Heart left ventricle (tissue), 16 donors: ENCODE measurements at regions not wholly inside any gene's neighbourhood (a gene's known extent, or its start where the extent isn't known, plus 50 kb on each side); places are given as distances from the start of the nearest gene placed in this dataset.
"Not testable (repeated sequence)": the region's sequence is repeated elsewhere in the genome, so short reads cannot be mapped to it uniquely, and the experiment has no call there.

ENCODE experiments used
- ATAC-seq, 4 donors: fragments of 200-7000 bp; cut with Tn5 transposase; one replicate each; pipeline ENCODE4 v1.9.1; 2020 to 2022; ENCODE audit warnings: moderate library complexity in 4 of 4, mild to moderate bottlenecking in 3 of 4, moderate number of reproducible peaks in 1 of 4
- DNase-seq, 5 donors: peaks; one replicate each; pipeline ENCODE4 v3.0.0-alpha.2; 2020
- H3K27ac ChIP-seq, 12 donors: fragments of 200-600 bp; sonication (generic) in 4 of 12; one replicate each; pipeline versions ENCODE4 v1.5.0 to v1.8.0; 2016 to 2022; ENCODE audit warnings: mild to moderate bottlenecking in 2 of 12
- H3K27me3 ChIP-seq, 9 donors: fragments of 200-600 bp; sonication (generic) in 2 of 9; one replicate each; pipeline versions ENCODE4 v1.5.1 to v1.8.0; 2016 to 2022; ENCODE audit warnings: mild to moderate bottlenecking in 3 of 9
- H3K36me3 ChIP-seq, 9 donors: fragments of 200-600 bp; sonication (generic) in 2 of 9; one replicate each; pipeline versions ENCODE4 v1.5.0 to v1.8.0; 2018 to 2022; ENCODE audit warnings: mild to moderate bottlenecking in 2 of 9
- H3K4me1 ChIP-seq, 12 donors: fragments of 200-600 bp; sonication (generic) in 4 of 12; one replicate each; pipeline versions ENCODE4 v1.5.0 to v1.8.0; 2016 to 2022; ENCODE audit warnings: mild to moderate bottlenecking in 3 of 12
- H3K4me3 ChIP-seq, 12 donors: fragments of 200-600 bp; sonication (generic) in 4 of 12; one replicate each; pipeline versions ENCODE4 v1.5.0 to v1.8.0; 2017 to 2022; ENCODE audit warnings: mild to moderate bottlenecking in 9 of 12, moderate library complexity in 4 of 12
- H3K9me3 ChIP-seq, 12 donors: fragments of 200-600 bp; sonication (generic) in 4 of 12; one replicate each; pipeline versions ENCODE4 v1.5.0 to v1.8.0; 2016 to 2022; ENCODE audit warnings: mild to moderate bottlenecking in 1 of 12
- POLR2A ChIP-seq, 2 donors: fragments of 450-650 bp; IDR thresholded peaks; one replicate each; pipeline ENCODE4 v1.6.1; 2017; ENCODE audit warnings: antibody characterized with exemption in 2 of 2, mild to moderate bottlenecking in 2 of 2, moderate library complexity in 2 of 2
- WGBS, 4 donors: extraction: QIAGEN DNeasy Blood & Tissue Kit in 2 of 4; methylation state at CpG; one replicate each; pipeline versions ENCODE4 v1.1.5 to v1.1.7; 2013 to 2018; 5-methylcytosine and 5-hydroxymethylcytosine counted together
- intact Hi-C, 10 donors: fragments of 100-400 bp; cut with DNase I; formaldehyde crosslinking; loops; one replicate each; pipeline versions ENCODE4 v1.11.1 to v1.14.2; 2022
- TF ChIP-seq, protein P1 (sequence below), 12 donors: fragments of 200-600 bp; sonication (generic) in 4 of 12; IDR thresholded peaks; one replicate each; pipeline versions ENCODE4 v1.5.0 to v1.8.0; 2018 to 2022; ENCODE audit warnings: antibody characterized with exemption in 12 of 12, mild to moderate bottlenecking in 5 of 12
- donor health status: ischemic (EF 13 %, LVEDD 7.1; RV severe dilation, severe dysfunction).
- donor health status: healthy with polysubstance abuse.
- donor health status: DM: no; HTN: yes; CAD: no.
- donor health status: DM: no; HTN: no; CAD: no.
- donor health status: ischemic (EF 25% LVEDD 6.9; RV normal size, moderate dysfunction).
- donor health status: ischemic (EF 25% LVEDD 5.7; RV mildly dilated, moderate dysfunction).
- donor health status: healthy.
- donor health status: DM: yes; HTN: yes; CAD: no.
- donor health status: ischemic (EF 35%, LVEDD 5.7; RV mildly dilated, moderate dysfunction).
- donor health status: nonischemic (EF 11% LVEDD 7.7; RV severe dilation, severe dysfunction).
- donor health status: DM: yes; HTN: yes; CAD: no.
- donor health status: PGD.
- donor health status: ischemic (EF 29% LVEDD 5.4; RV normal size, mild dysfunction).
- donor health status: nonischemic (EF 23%, LVEDD 6.1; RV moderate dilation, normal function).

DNA sequence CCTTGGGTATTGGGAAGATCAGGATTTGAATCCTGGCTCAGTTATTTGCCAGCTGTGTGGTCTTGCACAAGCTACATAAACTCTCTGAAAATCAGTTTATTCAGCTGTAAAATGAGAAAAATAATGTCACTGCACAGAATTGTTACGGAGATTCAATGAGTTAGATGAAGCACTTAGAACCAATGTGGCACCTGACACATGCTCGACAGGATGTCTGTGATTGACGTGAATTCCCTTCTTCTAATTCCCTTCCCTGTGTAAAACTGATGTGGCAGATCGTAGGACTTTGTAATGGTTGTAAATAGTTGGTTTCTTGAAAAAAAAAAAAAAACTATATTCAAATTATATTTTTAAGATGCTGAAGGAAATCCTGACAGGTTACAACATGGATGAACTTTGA is 249.9 kb upstream of the MKLN1 start:
- peaks cover 0 to 75% (median 46%) of the 10 kb centered on the region in 12 donors for H3K4me1 ChIP-seq
- ATAC-seq (no peak), DNase-seq (no peak)
- H3K27me3 ChIP-seq: no peaks in the 10 kb centered on the region
- intact Hi-C loops: loop anchor here in 3 of 10 donors (10.0 kb wide), 2 partner anchors 227 to 347 kb away; no protein-coding TSS in a partner anchor
- TF ChIP-seq POLR2A (IDR thresholded peaks at IDR 0.05): no peak
- TF ChIP-seq, protein P1, sequence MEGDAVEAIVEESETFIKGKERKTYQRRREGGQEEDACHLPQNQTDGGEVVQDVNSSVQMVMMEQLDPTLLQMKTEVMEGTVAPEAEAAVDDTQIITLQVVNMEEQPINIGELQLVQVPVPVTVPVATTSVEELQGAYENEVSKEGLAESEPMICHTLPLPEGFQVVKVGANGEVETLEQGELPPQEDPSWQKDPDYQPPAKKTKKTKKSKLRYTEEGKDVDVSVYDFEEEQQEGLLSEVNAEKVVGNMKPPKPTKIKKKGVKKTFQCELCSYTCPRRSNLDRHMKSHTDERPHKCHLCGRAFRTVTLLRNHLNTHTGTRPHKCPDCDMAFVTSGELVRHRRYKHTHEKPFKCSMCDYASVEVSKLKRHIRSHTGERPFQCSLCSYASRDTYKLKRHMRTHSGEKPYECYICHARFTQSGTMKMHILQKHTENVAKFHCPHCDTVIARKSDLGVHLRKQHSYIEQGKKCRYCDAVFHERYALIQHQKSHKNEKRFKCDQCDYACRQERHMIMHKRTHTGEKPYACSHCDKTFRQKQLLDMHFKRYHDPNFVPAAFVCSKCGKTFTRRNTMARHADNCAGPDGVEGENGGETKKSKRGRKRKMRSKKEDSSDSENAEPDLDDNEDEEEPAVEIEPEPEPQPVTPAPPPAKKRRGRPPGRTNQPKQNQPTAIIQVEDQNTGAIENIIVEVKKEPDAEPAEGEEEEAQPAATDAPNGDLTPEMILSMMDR (IDR thresholded peaks at IDR 0.05): no peak
- H3K36me3 ChIP-seq: peaks cover 0 to 37% (median 16%) of the 10 kb centered on the region in 9 donors
- H3K9me3 ChIP-seq: no peaks in the 10 kb centered on the region
- H3K4me3 ChIP-seq: no peak overlapping the region
- peak overlapping the region in 3 of 12 donors; percentile 39 to 44 (median 44) for H3K27ac ChIP-seq
- WGBS, 4 donors: 64 to 82% (median 76%) methylated on average over 4 of the region's 4 CpGs

GRCh38 chr7:131080754-131081153 is 246.9 kb upstream of the MKLN1 start:
- Histone ChIP-seq H3K9me3 (no peaks in the 10 kb centered on the region), H3K36me3 (peaks cover 0 to 21% (median 3%) of the 10 kb centered on the region in 9 donors), H3K4me1 (peaks cover 0 to 75% (median 32%) of the 10 kb centered on the region in 12 donors), H3K27me3 (no peaks in the 10 kb centered on the region), H3K4me3 (no peak overlapping the region), H3K27ac (no peak overlapping the region)
- DNase-seq (no peak), ATAC-seq (no peak)
- WGBS, 4 donors: 75 to 81% (median 78%) methylated on average over 5 of the region's 5 CpGs
- intact Hi-C loops: no loop called here
- TF ChIP-seq POLR2A (IDR thresholded peaks at IDR 0.05): no peak
- TF ChIP-seq, protein P1 (IDR thresholded peaks at IDR 0.05): no peak

DNA sequence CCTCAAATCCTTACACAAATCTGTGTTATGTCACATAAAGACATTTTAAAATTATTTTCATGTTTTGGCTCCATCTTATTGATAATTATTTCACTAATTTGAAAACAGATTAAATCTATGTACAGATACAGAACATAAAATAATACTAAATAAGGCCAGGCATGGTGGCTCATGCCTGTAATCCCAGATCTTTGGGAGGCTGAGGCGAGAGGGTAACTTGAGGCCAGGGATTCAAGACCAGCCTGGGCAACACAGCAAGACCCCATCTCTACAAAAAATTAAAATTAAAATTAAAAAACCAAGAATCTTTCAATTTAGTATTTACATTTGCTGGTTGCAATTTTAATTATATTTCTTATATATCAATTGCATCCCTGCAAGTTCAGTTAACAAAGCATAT is 246.4 kb upstream of the MKLN1 start:
- DNase-seq (no peak), ATAC-seq (no peak)
- TF ChIP-seq, protein P1 (IDR thresholded peaks at IDR 0.05): no peak
- TF ChIP-seq POLR2A (IDR thresholded peaks at IDR 0.05): no peak
- H3K36me3 ChIP-seq: peaks cover 0 to 23% (median 3%) of the 10 kb centered on the region in 9 donors
- WGBS, 4 donors: 95 to 98% (median 96%) methylated on average over 1 of the region's 1 CpG
- intact Hi-C loops: no loop called here
- H3K9me3 ChIP-seq: no peaks in the 10 kb centered on the region
- H3K4me3 ChIP-seq: no peak overlapping the region
- peaks cover 0 to 76% (median 27%) of the 10 kb centered on the region in 12 donors for H3K4me1 ChIP-seq
- H3K27me3 ChIP-seq: no peaks in the 10 kb centered on the region
- no peak overlapping the region for H3K27ac ChIP-seq

- Histone ChIP-seq H3K4me1 (peaks cover 0 to 66% (median 28%) of the 10 kb centered on the region in 12 donors), H3K36me3 (peaks cover 0 to 26% (median 3%) of the 10 kb centered on the region in 9 donors), H3K4me3 (no peak overlapping the region), H3K9me3 (no peaks in the 10 kb centered on the region), H3K27ac (no peak overlapping the region), H3K27me3 (no peaks in the 10 kb centered on the region)
- DNase-seq: no peak
- no peak for ATAC-seq
- intact Hi-C loops: no loop called here
- TF ChIP-seq, protein P1 (IDR thresholded peaks at IDR 0.05): no peak
- no peak for TF ChIP-seq POLR2A (IDR thresholded peaks at IDR 0.05)
- 83 to 95% (median 87%) methylated on average over 1 of the region's 1 CpG for WGBS, 4 donors
These were observed 243.9 kb upstream of the MKLN1 start for GRCh38 chr7:131083781-131084180.

DNA sequence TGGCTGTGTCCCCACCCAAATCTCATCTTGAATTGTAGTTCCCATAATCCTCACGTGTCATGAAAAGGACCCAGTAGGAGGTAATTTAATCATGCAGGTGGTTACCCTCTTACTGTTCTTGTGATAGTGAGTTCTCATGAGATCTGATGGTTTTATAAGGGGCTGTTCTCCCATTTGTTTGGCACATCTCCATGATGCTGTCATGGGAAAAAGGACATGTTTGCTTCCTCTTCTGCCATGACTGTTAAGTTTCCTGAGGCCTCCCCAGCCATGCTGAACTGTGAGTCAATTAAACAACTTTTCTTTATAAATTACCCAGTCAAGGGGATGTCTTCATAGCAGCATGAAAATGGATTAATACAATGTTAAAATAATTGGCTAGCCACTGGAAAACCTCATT is 243.3 kb upstream of the MKLN1 start:
- H3K9me3 ChIP-seq, H3K27me3 ChIP-seq, intact Hi-C loops, H3K4me3 ChIP-seq, DNase-seq, H3K27ac ChIP-seq, ATAC-seq: not testable (repeated sequence)
- 84 to 100% (median 87%) methylated on average over 1 of the region's 1 CpG for WGBS, 4 donors
- peaks cover 0 to 20% (median 3%) of the 10 kb centered on the region in 9 donors for H3K36me3 ChIP-seq
- H3K4me1 ChIP-seq: peaks cover 0 to 66% (median 31%) of the 10 kb centered on the region in 12 donors
